Left lung (tissue), 4 donors: ENCODE measurements at regions not wholly inside any gene's neighbourhood (a gene's known extent, or its start where the extent isn't known, plus 50 kb on each side); places are given as distances from the start of the nearest gene placed in this dataset.
A peak's percentile ranks its signal among the peaks of the same experiment; 100 is the strongest.

Experiments used
- ATAC-seq: fragments of 200-7000 bp; cut with Tn5 transposase; one replicate; pipeline ENCODE4 v1.9.1; 2020; ENCODE audit warnings: moderate library complexity
- DNase-seq, 4 donors: peaks; one replicate each; pipeline ENCODE4 v3.0.0-alpha.2; 2013 to 2020
- H3K27ac ChIP-seq, 2 donors: fragments of 200-600 bp; sonication (generic) in 1 of 2; one replicate each; pipeline versions ENCODE4 v1.5.0 to v1.8.0; 2020 to 2021
- H3K27me3 ChIP-seq, 2 donors: fragments of 200-600 bp; sonication (generic) in 1 of 2; one replicate each; pipeline versions ENCODE4 v1.5.0 to v1.8.0; 2020 to 2021
- H3K36me3 ChIP-seq, 2 donors: fragments of 200-600 bp; sonication (generic) in 1 of 2; one replicate each; pipeline versions ENCODE4 v1.5.0 to v1.8.0; 2020 to 2021
- H3K4me1 ChIP-seq, 2 donors: fragments of 200-600 bp; one replicate each; pipeline ENCODE4 v1.8.0; 2021
- H3K4me3 ChIP-seq, 2 donors: fragments of 200-600 bp; sonication (generic) in 1 of 2; one replicate each; pipeline versions ENCODE4 v1.5.0 to v1.8.0; 2020 to 2021; ENCODE audit warnings: mild to moderate bottlenecking in 1 of 2
- H3K9me3 ChIP-seq, 2 donors: fragments of 200-600 bp; sonication (generic) in 1 of 2; one replicate each; pipeline versions ENCODE4 v1.5.0 to v1.8.0; 2020 to 2021
- intact Hi-C, 2 donors: fragments of 100-400 bp; cut with DNase I; formaldehyde crosslinking; loops; one replicate each; pipeline versions ENCODE4 v1.11.2 to v1.14.2; 2022
- TF ChIP-seq, protein P1 (sequence below), 2 donors: fragments of 200-600 bp; sonication (generic) in 1 of 2; IDR thresholded peaks; one replicate each; pipeline versions ENCODE4 v1.5.0 to v1.8.0; 2021; ENCODE audit warnings: antibody characterized with exemption in 2 of 2
- donor health status: DM: no; HTN: yes; CAD: no.
- donor health status: DM: no; HTN: no; CAD: no.

DNA sequence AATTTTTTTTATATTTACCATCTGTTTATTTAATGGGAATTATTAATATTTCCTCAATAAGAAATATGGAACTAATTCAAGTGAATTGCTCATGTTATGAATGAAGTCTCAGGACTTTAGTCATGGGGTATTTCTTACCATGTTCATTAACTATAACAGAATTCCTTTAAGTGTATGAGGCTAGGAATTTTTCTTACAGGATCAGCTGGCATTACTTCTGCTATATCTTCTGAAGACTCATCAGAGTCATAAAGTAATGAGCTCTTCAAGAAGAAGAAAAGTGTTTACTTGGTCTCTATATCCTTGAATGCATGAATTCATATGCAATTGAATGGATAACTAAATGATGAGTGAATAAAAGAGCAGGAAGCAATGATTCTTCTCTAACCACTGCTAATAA lies 486.8 kb upstream of the THBS1 start:
- no peaks in the 10 kb centered on the region for H3K27me3 ChIP-seq
- DNase-seq, result no peak
- no peaks in the 10 kb centered on the region for H3K9me3 ChIP-seq
- no peak overlapping the region for H3K4me3 ChIP-seq
- no peak overlapping the region for H3K27ac ChIP-seq
- no peaks in the 10 kb centered on the region for H3K36me3 ChIP-seq
- no peaks in the 10 kb centered on the region for H3K4me1 ChIP-seq
- TF ChIP-seq, protein P1, sequence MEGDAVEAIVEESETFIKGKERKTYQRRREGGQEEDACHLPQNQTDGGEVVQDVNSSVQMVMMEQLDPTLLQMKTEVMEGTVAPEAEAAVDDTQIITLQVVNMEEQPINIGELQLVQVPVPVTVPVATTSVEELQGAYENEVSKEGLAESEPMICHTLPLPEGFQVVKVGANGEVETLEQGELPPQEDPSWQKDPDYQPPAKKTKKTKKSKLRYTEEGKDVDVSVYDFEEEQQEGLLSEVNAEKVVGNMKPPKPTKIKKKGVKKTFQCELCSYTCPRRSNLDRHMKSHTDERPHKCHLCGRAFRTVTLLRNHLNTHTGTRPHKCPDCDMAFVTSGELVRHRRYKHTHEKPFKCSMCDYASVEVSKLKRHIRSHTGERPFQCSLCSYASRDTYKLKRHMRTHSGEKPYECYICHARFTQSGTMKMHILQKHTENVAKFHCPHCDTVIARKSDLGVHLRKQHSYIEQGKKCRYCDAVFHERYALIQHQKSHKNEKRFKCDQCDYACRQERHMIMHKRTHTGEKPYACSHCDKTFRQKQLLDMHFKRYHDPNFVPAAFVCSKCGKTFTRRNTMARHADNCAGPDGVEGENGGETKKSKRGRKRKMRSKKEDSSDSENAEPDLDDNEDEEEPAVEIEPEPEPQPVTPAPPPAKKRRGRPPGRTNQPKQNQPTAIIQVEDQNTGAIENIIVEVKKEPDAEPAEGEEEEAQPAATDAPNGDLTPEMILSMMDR (IDR thresholded peaks at IDR 0.05), result no peak
- intact Hi-C loops, result no loop called here
- ATAC-seq, result no peak

DNA sequence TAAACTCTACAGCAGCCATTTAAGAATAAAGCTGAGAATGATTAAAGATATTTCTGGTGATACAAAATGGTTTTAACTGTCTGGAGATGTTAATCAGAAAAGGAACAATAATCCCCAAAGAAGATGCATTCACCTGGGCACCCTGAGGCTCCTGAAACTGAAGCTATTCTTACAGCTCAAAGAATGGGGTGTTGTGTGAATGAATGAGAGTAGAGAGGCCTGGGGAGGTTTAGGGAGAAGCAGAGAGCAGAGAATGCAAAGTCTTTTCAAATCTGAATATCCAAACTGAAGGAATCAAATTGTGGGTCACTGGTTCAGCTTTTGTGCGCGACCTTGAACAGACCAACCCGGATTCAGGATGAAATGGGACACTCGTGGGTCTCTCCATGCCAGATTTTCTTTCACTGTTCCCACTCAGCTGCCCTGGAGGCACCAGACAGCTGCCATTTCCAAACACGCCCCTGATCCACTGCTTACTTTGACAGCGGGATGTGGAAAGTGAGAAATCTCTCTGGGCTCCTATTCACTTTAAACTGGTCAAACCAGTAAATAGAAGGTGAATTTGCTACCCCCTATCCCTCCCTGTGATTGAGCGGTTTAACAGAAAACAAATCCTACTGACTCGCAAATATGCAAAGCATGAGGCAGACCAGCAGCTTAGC lies 485.5 kb upstream of the THBS1 start:
- Histone ChIP-seq H3K36me3 (no peaks in the 10 kb centered on the region), H3K9me3 (no peaks in the 10 kb centered on the region), H3K4me1 (no peaks in the 10 kb centered on the region), H3K27me3 (no peaks in the 10 kb centered on the region), H3K4me3 (no peak overlapping the region), H3K27ac (no peak overlapping the region)
- DNase-seq (no peak), ATAC-seq (no peak)
- TF ChIP-seq, protein P1 (IDR thresholded peaks at IDR 0.05), result no peak
- intact Hi-C loops, result no loop called here

DNA sequence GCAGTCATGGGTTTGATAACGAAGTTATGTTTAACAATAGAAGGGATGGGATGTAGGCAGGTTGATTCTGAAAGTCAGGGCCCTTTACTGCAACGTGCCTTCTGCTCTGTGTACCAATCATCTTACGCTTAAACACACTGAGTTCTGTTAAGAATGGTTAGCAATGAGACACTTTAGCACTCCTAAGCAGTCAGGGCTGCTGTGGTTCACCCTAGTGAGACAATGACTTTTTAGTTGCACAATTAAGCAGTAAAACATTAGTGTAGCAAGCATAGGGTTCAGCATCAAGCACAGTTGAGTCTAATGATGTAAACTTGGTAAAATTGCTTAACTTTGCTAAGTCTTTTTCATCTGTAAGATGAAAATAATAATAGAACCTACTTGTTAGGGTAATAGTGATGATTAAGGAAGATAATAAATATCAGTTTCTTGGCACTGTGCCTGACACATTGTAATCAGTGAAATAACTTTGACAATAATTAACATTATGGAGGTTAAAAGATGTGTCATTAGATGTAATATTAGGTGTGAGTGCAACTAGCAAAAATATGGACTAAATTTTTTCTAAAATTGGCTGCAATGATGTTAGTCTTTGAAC lies 484.2 kb upstream of the THBS1 start:
- H3K36me3 ChIP-seq, result no peaks in the 10 kb centered on the region
- H3K9me3 ChIP-seq, result no peaks in the 10 kb centered on the region
- H3K4me1 ChIP-seq, result no peaks in the 10 kb centered on the region
- TF ChIP-seq, protein P1 (IDR thresholded peaks at IDR 0.05), result no peak
- no peak overlapping the region for H3K4me3 ChIP-seq
- no peak for ATAC-seq
- H3K27me3 ChIP-seq, result no peaks in the 10 kb centered on the region
- peak in 1 of 4 donors; percentile 32 for DNase-seq
- intact Hi-C loops, result no loop called here
- H3K27ac ChIP-seq, result no peak overlapping the region

DNA sequence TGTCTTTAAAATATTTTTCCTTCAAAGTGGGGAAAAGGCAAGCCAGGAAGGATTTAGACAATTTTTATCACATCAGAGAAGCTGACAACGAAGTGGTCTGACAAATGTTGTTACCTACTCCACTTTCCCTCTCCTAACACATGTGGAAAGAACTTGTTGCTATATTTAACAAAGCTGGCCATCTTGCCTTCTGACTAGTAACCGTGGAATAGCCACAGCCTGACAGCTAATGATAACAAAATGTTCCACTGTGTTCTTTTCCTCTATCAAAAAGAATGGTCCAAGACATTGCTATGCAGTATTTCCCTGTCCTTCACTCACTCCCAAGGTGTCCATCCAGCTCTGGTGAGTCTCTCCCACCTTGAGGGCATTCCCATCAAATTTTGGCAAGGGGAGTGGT lies 481.4 kb upstream of the THBS1 start:
- H3K27ac ChIP-seq, result no peak overlapping the region
- H3K4me3 ChIP-seq, result no peak overlapping the region
- H3K4me1 ChIP-seq, result no peaks in the 10 kb centered on the region
- DNase-seq (no peak), ATAC-seq (no peak)
- no peaks in the 10 kb centered on the region for H3K9me3 ChIP-seq
- TF ChIP-seq, protein P1 (IDR thresholded peaks at IDR 0.05), result no peak
- intact Hi-C loops, result no loop called here
- no peaks in the 10 kb centered on the region for H3K27me3 ChIP-seq
- no peaks in the 10 kb centered on the region for H3K36me3 ChIP-seq

DNA sequence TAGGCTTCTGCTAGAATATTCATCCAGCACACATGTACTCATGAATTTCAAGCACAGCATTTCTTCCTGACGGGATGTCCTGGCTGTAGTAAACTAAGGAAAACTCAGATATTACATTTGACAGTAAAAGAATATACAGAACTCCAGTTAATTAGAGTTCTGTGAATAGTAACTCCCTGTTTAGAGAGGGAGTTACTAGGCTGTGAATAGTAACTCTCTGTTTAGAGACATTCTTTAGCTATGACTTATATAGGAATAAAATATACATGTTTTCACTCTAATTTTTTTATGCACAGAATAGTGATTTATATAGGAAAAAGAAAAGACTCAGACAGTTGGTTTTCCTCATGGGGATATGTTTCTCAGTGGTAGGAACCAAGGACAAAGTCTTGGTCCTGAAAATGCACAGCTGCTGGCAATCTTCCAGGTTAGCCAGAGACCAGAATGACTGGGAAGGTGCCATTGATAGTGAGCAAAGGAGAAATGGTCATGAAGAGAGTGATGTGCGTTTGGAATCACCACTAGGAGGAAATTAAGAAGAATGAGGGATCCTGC lies 480.7 kb upstream of the THBS1 start:
- Histone ChIP-seq H3K4me3 (no peak overlapping the region), H3K27ac (no peak overlapping the region), H3K36me3 (no peaks in the 10 kb centered on the region), H3K9me3 (no peaks in the 10 kb centered on the region), H3K4me1 (no peaks in the 10 kb centered on the region), H3K27me3 (no peaks in the 10 kb centered on the region)
- DNase-seq (no peak), ATAC-seq (no peak)
- intact Hi-C loops, result no loop called here
- TF ChIP-seq, protein P1 (IDR thresholded peaks at IDR 0.05), result no peak
